Fibroblast of lung (primary cell): ENCODE measurements at regions not wholly inside any gene's neighbourhood (a gene's known extent, or its start where the extent isn't known, plus 50 kb on each side); places are given as distances from the start of the nearest gene placed in this dataset.

Experiments used
- DNase-seq, 2 donors: peaks; one replicate each; pipeline versions ENCODE4 v3.0.0 to v3.0.0-alpha.2; 2010; ENCODE audit warnings: low read depth in 2 of 2
- H2AFZ ChIP-seq: 2 replicates; pipeline ENCODE4 v1.5.1; 2012; ENCODE audit warnings: low read length, control low read depth, inconsistent platforms
- H3K27ac ChIP-seq: 2 replicates; pipeline ENCODE4 v1.5.1; 2011; ENCODE audit warnings: low read length, control low read depth; ENCODE audit not compliant: insufficient read depth
- H3K27me3 ChIP-seq: 2 replicates; pipeline ENCODE4 v1.5.1; 2011; ENCODE audit warnings: mild to moderate bottlenecking, low read length; ENCODE audit not compliant: control insufficient read depth, insufficient read depth
- H3K36me3 ChIP-seq: 2 replicates; pipeline ENCODE4 v1.5.1; 2011; ENCODE audit warnings: low read length; ENCODE audit not compliant: control insufficient read depth, insufficient read depth
- H3K4me1 ChIP-seq: 2 replicates; pipeline ENCODE4 v1.5.1; 2011; ENCODE audit warnings: low read length; ENCODE audit not compliant: control insufficient read depth, insufficient read depth; ENCODE audit errors: extremely low read depth
- H3K4me2 ChIP-seq: 2 replicates; pipeline ENCODE4 v1.5.1; 2011; ENCODE audit warnings: low read length, control low read depth; ENCODE audit not compliant: insufficient read depth; ENCODE audit errors: extremely low read depth
- H3K4me3 ChIP-seq, 4 experiments: fragments of 200-600 bp in 1 of 4; sonication (generic) in 1 of 4; replicated peaks in 1 of 4; 2 replicates each; pipeline ENCODE4 v1.5.1; 2011 to 2016; ENCODE audit warnings: low read length in 4 of 4, low read depth in 3 of 4, mild to moderate bottlenecking in 3 of 4, control low read depth in 2 of 4, inconsistent platforms in 1 of 4, mixed read lengths in 1 of 4; ENCODE audit not compliant: insufficient read depth in 1 of 4; ENCODE audit errors: control extremely low read depth in 1 of 4
- H3K79me2 ChIP-seq: 2 replicates; pipeline ENCODE4 v1.5.1; 2012; ENCODE audit warnings: mild to moderate bottlenecking, low read length, inconsistent platforms; ENCODE audit not compliant: control insufficient read depth, insufficient read depth
- H3K9ac ChIP-seq: 2 replicates; pipeline ENCODE4 v1.5.1; 2011; ENCODE audit warnings: mild to moderate bottlenecking, low read length, control low read depth; ENCODE audit not compliant: insufficient read depth
- H3K9me3 ChIP-seq: 2 replicates; pipeline ENCODE4 v1.5.1; 2012; ENCODE audit warnings: low read depth, low read length; ENCODE audit not compliant: control insufficient read depth, insufficient read depth
- H4K20me1 ChIP-seq: 2 replicates; pipeline ENCODE4 v1.5.1; 2011; ENCODE audit warnings: low read length; ENCODE audit not compliant: control insufficient read depth, insufficient read depth; ENCODE audit errors: extremely low read depth
- EZH2 ChIP-seq: IDR thresholded peaks from 2 replicates; pipeline ENCODE4 v1.5.1; 2012; ENCODE audit warnings: low read length, control low read depth, mild to moderate bottlenecking; ENCODE audit errors: missing control alignments
- TF ChIP-seq, protein P1 (sequence below), 2 donors: IDR thresholded peaks in 1 of 2; conservative IDR thresholded peaks in 1 of 2; 1 replicate in 1 of 2; 2 replicates in 1 of 2; pipeline ENCODE4 v1.5.1; 2011 to 2012; ENCODE audit warnings: low read length in 2 of 2, control low read depth in 1 of 2, inconsistent platforms in 1 of 2, low read depth in 1 of 2, mild to moderate bottlenecking in 1 of 2

DNA sequence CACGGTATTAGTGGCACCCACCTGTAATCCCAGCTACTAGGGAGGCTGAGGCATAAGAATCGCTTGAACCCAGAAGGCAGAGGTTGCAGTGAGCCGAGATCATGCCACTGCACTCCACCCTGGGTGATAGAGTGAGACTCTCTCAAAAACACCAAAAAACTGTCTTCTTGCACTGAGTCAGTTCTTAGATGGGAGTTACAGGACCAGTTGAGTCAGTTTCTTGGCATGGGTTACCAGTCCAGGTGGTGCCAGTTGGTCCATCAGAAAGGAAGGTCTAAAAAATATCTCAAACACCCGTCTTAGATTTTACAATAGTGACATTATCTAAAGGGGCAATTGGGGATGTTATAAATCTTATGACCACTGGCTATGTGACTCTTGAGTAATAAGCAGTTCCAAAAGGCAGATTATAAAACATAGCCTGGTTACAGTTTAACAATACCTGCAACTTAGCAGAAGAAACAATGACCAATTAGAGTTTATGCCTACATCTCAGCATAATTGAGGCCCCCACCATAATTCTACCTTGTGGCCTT is 206.9 kb upstream of the FGGY start:
- Histone ChIP-seq H3K4me3 (no peak overlapping the region), H3K27ac (no peak overlapping the region), H3K4me1 (no peaks in the 10 kb centered on the region), H3K36me3 (no peaks in the 10 kb centered on the region), H3K9me3 (no peaks in the 10 kb centered on the region), H3K27me3 (no peaks in the 10 kb centered on the region), H3K4me2 (no peak overlapping the region), H3K79me2 (no peaks in the 10 kb centered on the region), H2AFZ (no peak overlapping the region), H3K9ac (no peak overlapping the region), H4K20me1 (no peaks in the 10 kb centered on the region)
- no peak for TF ChIP-seq EZH2
- TF ChIP-seq, protein P1, sequence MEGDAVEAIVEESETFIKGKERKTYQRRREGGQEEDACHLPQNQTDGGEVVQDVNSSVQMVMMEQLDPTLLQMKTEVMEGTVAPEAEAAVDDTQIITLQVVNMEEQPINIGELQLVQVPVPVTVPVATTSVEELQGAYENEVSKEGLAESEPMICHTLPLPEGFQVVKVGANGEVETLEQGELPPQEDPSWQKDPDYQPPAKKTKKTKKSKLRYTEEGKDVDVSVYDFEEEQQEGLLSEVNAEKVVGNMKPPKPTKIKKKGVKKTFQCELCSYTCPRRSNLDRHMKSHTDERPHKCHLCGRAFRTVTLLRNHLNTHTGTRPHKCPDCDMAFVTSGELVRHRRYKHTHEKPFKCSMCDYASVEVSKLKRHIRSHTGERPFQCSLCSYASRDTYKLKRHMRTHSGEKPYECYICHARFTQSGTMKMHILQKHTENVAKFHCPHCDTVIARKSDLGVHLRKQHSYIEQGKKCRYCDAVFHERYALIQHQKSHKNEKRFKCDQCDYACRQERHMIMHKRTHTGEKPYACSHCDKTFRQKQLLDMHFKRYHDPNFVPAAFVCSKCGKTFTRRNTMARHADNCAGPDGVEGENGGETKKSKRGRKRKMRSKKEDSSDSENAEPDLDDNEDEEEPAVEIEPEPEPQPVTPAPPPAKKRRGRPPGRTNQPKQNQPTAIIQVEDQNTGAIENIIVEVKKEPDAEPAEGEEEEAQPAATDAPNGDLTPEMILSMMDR (conservative IDR thresholded peaks at IDR 0.05 in 1 of 2, IDR thresholded peaks at IDR 0.05 in 1 of 2; ENCODE audit: low read depth in 1 of 2, low read length in 2 of 2): no peak
- peak in 1 of 2 donors; percentile 16 for DNase-seq

DNA sequence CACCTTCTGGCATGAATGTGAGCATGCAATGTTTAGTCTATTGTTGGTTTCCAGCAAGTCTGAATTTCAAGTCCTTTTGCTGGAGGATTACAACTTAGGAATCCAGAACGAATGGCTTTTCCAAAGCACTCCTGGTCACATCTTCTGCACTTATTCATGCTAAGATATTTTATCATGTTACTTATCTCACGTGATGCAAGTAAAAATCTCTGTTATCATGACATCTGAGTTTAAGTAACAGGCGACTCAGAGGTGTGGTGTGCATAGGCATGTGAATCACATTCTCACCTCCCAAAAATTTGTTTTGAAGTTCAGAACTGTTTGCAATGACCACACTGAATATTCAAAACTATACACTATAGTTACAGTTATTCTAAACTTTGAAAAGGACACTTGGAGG is 204.8 kb upstream of the FGGY start:
- H3K36me3 ChIP-seq: no peaks in the 10 kb centered on the region
- TF ChIP-seq EZH2: no peak
- TF ChIP-seq, protein P1 (conservative IDR thresholded peaks at IDR 0.05 in 1 of 2, IDR thresholded peaks at IDR 0.05 in 1 of 2; ENCODE audit: low read depth in 1 of 2, low read length in 2 of 2): no peak
- H4K20me1 ChIP-seq: no peaks in the 10 kb centered on the region

DNA sequence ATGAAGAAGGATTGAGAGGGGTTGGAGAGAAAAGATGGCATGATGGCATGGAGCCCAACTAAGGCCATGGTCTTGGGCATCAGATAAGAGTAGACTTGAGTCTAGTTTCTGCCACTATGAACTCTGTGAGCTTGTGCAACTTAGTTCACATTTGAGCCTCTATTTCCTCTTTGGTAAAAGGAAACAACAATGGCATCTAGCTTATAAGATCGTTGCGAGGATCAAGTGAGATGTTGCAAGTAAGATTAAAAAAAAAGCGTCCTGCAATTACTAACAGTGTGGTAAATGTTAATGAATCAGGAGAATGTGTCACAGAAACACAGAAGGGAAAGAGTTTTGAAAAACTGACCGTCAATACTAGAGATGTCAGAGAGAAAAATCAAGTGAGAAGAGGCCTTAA is 202.9 kb upstream of the FGGY start:
- TF ChIP-seq, protein P1 (conservative IDR thresholded peaks at IDR 0.05 in 1 of 2, IDR thresholded peaks at IDR 0.05 in 1 of 2; ENCODE audit: low read depth in 1 of 2, low read length in 2 of 2): no peak
- no peak for TF ChIP-seq EZH2
- no peak for DNase-seq
- H3K9ac ChIP-seq: no peak overlapping the region
- H3K4me3 ChIP-seq: no peak overlapping the region
- H4K20me1 ChIP-seq: no peaks in the 10 kb centered on the region
- H3K27ac ChIP-seq: no peak overlapping the region
- H3K27me3 ChIP-seq: no peaks in the 10 kb centered on the region
- no peaks in the 10 kb centered on the region for H3K9me3 ChIP-seq
- H3K4me2 ChIP-seq: no peak overlapping the region
- no peak overlapping the region for H2AFZ ChIP-seq
- no peaks in the 10 kb centered on the region for H3K36me3 ChIP-seq
- H3K4me1 ChIP-seq: no peaks in the 10 kb centered on the region
- H3K79me2 ChIP-seq: no peaks in the 10 kb centered on the region

More for the DNA sequence above, 204.8 kb upstream of the FGGY start:
- Histone ChIP-seq H3K9ac (no peak overlapping the region), H3K79me2 (no peaks in the 10 kb centered on the region), H3K4me1 (no peaks in the 10 kb centered on the region), H3K27me3 (no peaks in the 10 kb centered on the region), H3K4me2 (no peak overlapping the region), H3K27ac (no peak overlapping the region), H3K4me3 (no peak overlapping the region), H3K9me3 (no peaks in the 10 kb centered on the region), H2AFZ (no peak overlapping the region)
- DNase-seq: peak in 1 of 2 donors; percentile 58
